ENCODE measurements at regions not wholly inside any gene's neighbourhood (a gene's known extent, or its start where the extent isn't known, plus 50 kb on each side); places are given as distances from the start of the nearest gene placed in this dataset.

DNA sequence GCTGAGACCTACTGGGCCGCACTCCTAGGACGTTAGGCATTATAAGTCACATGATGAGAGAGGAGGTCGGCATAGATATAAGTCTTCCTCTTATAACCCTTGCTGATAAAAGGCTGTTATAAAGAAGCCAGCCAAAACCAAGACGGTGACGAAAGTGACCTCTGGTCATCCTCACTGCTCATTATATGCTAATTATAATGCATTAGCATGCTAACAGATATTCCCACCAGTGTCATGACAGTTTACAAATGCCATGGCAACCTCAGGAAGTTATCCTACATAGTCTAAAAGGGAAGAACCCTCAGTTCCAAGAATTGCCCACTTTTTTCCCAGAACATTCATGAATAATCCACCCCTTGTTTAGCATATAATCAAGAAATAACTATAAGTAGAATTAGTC is 222.4 kb downstream of the TLE1 start:
- TF ChIP-seq RFX5 (IDR thresholded peaks at IDR 0.05; ENCODE audit: borderline replicate concordance, low read depth, low read length), result no peak
- TF ChIP-seq RAD21 (IDR thresholded peaks at IDR 0.05 in 1 of 2, conservative IDR thresholded peaks at IDR 0.05 in 1 of 2; ENCODE audit: low read depth in 2 of 2, low read length in 2 of 2), result no peak
- TF ChIP-seq, protein P1, sequence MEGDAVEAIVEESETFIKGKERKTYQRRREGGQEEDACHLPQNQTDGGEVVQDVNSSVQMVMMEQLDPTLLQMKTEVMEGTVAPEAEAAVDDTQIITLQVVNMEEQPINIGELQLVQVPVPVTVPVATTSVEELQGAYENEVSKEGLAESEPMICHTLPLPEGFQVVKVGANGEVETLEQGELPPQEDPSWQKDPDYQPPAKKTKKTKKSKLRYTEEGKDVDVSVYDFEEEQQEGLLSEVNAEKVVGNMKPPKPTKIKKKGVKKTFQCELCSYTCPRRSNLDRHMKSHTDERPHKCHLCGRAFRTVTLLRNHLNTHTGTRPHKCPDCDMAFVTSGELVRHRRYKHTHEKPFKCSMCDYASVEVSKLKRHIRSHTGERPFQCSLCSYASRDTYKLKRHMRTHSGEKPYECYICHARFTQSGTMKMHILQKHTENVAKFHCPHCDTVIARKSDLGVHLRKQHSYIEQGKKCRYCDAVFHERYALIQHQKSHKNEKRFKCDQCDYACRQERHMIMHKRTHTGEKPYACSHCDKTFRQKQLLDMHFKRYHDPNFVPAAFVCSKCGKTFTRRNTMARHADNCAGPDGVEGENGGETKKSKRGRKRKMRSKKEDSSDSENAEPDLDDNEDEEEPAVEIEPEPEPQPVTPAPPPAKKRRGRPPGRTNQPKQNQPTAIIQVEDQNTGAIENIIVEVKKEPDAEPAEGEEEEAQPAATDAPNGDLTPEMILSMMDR (IDR thresholded peaks at IDR 0.05; ENCODE audit: control extremely low read depth in 1 of 3, insufficient read depth in 1 of 3, low read depth in 1 of 3, low read length in 3 of 3), result no peak
- no peak for TF ChIP-seq MAFK (IDR thresholded peaks at IDR 0.05; ENCODE audit: low read depth, low read length)
- TF ChIP-seq TCF12 (IDR thresholded peaks at IDR 0.05; ENCODE audit: low read depth, low read length), result no peak
- TF ChIP-seq KDM5A (IDR thresholded peaks at IDR 0.05; ENCODE audit: low read length), result no peak
- no peak for TF ChIP-seq POLR2AphosphoS5 (IDR thresholded peaks at IDR 0.05; ENCODE audit: low read depth, low read length)
- TF ChIP-seq, protein P2, sequence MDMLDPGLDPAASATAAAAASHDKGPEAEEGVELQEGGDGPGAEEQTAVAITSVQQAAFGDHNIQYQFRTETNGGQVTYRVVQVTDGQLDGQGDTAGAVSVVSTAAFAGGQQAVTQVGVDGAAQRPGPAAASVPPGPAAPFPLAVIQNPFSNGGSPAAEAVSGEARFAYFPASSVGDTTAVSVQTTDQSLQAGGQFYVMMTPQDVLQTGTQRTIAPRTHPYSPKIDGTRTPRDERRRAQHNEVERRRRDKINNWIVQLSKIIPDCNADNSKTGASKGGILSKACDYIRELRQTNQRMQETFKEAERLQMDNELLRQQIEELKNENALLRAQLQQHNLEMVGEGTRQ (IDR thresholded peaks at IDR 0.05; ENCODE audit: low read length), result no peak
- TF ChIP-seq EZH2 (IDR thresholded peaks at IDR 0.05; ENCODE audit: low read depth, low read length, severe bottlenecking), result no peak
- TF ChIP-seq JUND (IDR thresholded peaks at IDR 0.05; ENCODE audit: low read length), result no peak
